ENCODE measurements at regions not wholly inside any gene's neighbourhood (a gene's known extent, or its start where the extent isn't known, plus 50 kb on each side); places are given as distances from the start of the nearest gene placed in this dataset.
A peak's percentile ranks its signal among the peaks of the same experiment; 100 is the strongest.
"Not testable (repeated sequence)": the region's sequence is repeated elsewhere in the genome, so short reads cannot be mapped to it uniquely, and the experiment has no call there.

DNA sequence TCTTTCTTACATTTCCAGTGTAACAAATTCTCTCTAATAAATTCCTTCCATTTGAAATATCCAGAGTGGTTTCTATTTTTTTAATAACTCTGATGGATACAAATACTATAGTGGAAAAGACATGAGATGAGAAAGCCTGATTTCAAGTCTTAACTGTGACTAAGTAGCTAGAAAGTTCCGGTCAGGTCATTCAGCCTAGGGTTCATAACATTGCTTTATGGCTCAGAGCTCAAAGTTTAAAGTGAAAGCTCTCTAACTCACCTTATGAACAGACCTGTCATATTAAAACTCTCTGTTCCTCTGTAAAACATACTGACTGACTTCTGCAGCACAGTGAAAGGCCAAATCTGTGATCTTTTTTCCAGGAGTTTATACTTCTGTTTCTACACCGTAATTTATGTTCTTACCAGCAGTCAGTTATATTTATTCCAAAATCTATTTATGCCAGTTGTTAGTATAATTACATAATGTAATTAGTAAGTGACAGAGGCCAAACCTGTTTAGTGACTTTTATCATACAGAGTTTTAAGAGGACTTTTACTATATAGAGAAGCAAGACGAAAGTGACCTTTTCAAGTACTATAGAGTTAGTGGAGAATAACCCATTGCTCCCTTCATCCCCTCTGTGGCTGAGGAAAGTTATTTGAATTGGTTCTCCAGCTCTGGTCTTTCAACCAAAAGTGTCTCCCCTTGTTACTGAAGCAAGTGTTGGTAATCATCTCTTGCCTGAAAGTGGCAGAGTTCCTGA, 118.8 kb upstream of the PDE1A start:
- Histone ChIP-seq H3K4me3 (no peak overlapping the region), H3K4me1 (peaks cover 0 to 43% (median 27%) of the 10 kb centered on the region in 4 donors), H3K36me3 (no peaks in the 10 kb centered on the region), H3K9me3 (no peaks in the 10 kb centered on the region), H3K27ac (peak overlapping the region in 3 of 4 donors; percentile 48 to 60 (median 51)), H3K27me3 (no peaks in the 10 kb centered on the region)
- TF ChIP-seq CTCF (IDR thresholded peaks at IDR 0.05), result no peak
- no peak for TF ChIP-seq POLR2A (IDR thresholded peaks at IDR 0.05)
- no peak for TF ChIP-seq POLR2AphosphoS5 (IDR thresholded peaks at IDR 0.05)
- TF ChIP-seq EP300 (IDR thresholded peaks at IDR 0.05), result no peak
- no peak for DNase-seq
- WGBS, 2 donors, result 18 to 65% methylated on average over 3 of the region's 3 CpGs
- intact Hi-C loops (cut with DNase I), result loop anchor here (10.0 kb wide), 1 partner anchor 191 kb away; no protein-coding TSS in a partner anchor

GRCh38 chr2:182548031-182548950, 121.5 kb upstream of the PDE1A start:
- intact Hi-C loops (cut with DNase I), result loop anchor here (10.0 kb wide), 1 partner anchor 193 kb away; no protein-coding TSS in a partner anchor
- WGBS, 2 donors, result 70 to 85% methylated on average over 7 of the region's 7 CpGs
- DNase-seq, result no peak
- no peaks in the 10 kb centered on the region for H3K27me3 ChIP-seq
- H3K27ac ChIP-seq, result peak overlapping the region in 1 of 4 donors; percentile 10
- no peak overlapping the region for H3K4me3 ChIP-seq
- peaks cover 0 to 33% (median 22%) of the 10 kb centered on the region in 4 donors for H3K4me1 ChIP-seq
- no peaks in the 10 kb centered on the region for H3K9me3 ChIP-seq
- TF ChIP-seq CTCF (IDR thresholded peaks at IDR 0.05) (no peak), POLR2A (IDR thresholded peaks at IDR 0.05) (no peak), EP300 (IDR thresholded peaks at IDR 0.05) (no peak), POLR2AphosphoS5 (IDR thresholded peaks at IDR 0.05) (no peak)
- no peaks in the 10 kb centered on the region for H3K36me3 ChIP-seq

DNA sequence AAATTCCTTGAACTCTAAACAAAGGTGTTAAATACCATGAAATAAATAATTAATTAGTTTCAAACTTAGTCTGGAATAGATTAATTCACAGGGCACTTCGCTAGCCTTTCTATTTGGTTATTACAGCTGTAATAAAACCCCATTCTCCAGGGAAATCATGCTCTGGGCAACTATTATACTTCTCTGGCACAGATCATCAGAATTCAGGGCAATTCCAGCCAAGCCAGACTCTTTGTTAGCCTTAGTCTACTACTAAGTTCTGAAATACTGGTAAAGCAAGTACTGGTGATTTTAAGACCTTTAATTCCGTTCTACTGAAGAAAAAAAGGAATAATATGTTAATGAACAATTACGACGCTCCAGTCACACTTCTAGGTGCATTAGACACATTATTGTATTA, 123.4 kb upstream of the PDE1A start:
- H3K4me1 ChIP-seq, result peaks cover 0 to 14% (median 10%) of the 10 kb centered on the region in 4 donors
- H3K9me3 ChIP-seq, result no peaks in the 10 kb centered on the region
- H3K27ac ChIP-seq, result no peak overlapping the region
- intact Hi-C loops (cut with DNase I), result no loop called here
- no peak for DNase-seq
- no peaks in the 10 kb centered on the region for H3K27me3 ChIP-seq
- WGBS, 2 donors, result 89 to 90% methylated on average over 4 of the region's 4 CpGs
- no peaks in the 10 kb centered on the region for H3K36me3 ChIP-seq
- no peak overlapping the region for H3K4me3 ChIP-seq
- TF ChIP-seq CTCF (IDR thresholded peaks at IDR 0.05) (no peak), POLR2A (IDR thresholded peaks at IDR 0.05) (no peak), POLR2AphosphoS5 (IDR thresholded peaks at IDR 0.05) (no peak), EP300 (IDR thresholded peaks at IDR 0.05) (no peak)

DNA sequence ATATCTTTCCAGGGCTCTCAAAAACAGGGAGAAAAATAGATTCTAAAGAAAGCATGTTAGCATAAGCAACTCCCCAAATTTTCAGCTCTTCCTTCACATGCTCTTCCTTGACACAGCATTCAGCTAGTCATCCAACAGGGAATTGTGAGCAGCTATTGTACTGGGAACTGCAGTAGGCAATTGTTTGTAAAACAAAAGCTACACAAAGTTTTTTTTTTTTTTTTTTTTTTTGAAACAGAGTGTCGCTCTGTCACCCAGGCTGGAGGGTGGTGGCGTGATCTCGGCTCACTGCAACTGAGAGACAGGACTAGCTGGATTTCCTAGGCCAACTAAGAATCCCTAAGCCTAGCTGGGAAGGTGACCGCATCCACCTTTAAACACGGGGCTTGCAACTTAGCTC, 125.4 kb upstream of the PDE1A start:
- H3K4me1 ChIP-seq; DNase-seq; H3K36me3 ChIP-seq; H3K27me3 ChIP-seq; intact Hi-C loops (cut with DNase I); H3K27ac ChIP-seq; H3K9me3 ChIP-seq; H3K4me3 ChIP-seq: not testable (repeated sequence)
- WGBS, 2 donors, result 91 to 95% methylated on average over 5 of the region's 5 CpGs

DNA sequence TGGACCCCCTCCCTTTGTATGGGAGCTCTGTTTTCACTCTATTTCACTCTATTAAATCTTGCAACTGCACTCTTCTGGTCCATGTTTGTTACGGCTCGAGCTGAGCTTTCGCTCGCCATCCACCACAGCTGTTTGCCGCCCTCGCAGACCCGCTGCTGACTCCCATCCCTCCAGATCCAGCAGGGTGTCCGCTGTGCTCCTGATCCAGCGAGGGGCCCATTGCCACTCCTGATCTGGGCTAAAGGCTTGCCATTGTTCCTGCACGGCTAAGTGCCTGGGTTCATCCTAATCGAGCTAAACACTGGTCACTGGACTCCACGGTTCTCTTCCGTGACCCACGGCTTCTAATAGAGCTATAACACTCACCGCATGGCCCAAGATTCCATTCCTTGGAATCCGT, 125.9 kb upstream of the PDE1A start:
- WGBS, 2 donors, result 95 to 96% methylated on average over 16 of the region's 16 CpGs
- H3K9me3 ChIP-seq; H3K27ac ChIP-seq; H3K4me3 ChIP-seq; DNase-seq; H3K36me3 ChIP-seq; intact Hi-C loops (cut with DNase I); H3K27me3 ChIP-seq; H3K4me1 ChIP-seq: not testable (repeated sequence)

All from sigmoid colon (tissue), 6 donors.